NCI-H1092 (cell line): ENCODE measurements at regions not wholly inside any gene's neighbourhood (a gene's known extent, or its start where the extent isn't known, plus 50 kb on each side); places are given as distances from the start of the nearest gene placed in this dataset.
A peak's percentile ranks its signal among the peaks of the same experiment; 100 is the strongest.

Experiments used
- DNase-seq: peaks from one replicate; lab custom pipeline; 2025; lab: John Stamatoyannopoulos, UW

- no peak for DNase-seq
Measured at GRCh38 chr9:11323457-11323856, 710.7 kb upstream of the PTPRD start.

GRCh38 chr9:11326231-11326630 lies 713.4 kb upstream of the PTPRD start:
- DNase-seq: no peak

- DNase-seq: no peak
Measured at GRCh38 chr9:11328326-11328725, 715.5 kb upstream of the PTPRD start.

- DNase-seq: no peak
Measured at GRCh38 chr9:11335011-11335410, 722.2 kb upstream of the PTPRD start.

GRCh38 chr9:11338130-11338529 lies 725.3 kb upstream of the PTPRD start:
- DNase-seq: no peak

GRCh38 chr9:11340654-11341053 lies 727.9 kb upstream of the PTPRD start:
- DNase-seq: no peak

- no peak for DNase-seq
Measured at GRCh38 chr9:11347437-11347836, 734.6 kb upstream of the PTPRD start.

GRCh38 chr9:11348366-11348765 lies 735.6 kb upstream of the PTPRD start:
- no peak for DNase-seq

GRCh38 chr9:11349187-11349586 lies 736.4 kb upstream of the PTPRD start:
- DNase-seq: no peak

- no peak for DNase-seq
Measured at GRCh38 chr9:11352612-11353011, 739.8 kb upstream of the PTPRD start.

- DNase-seq: no peak
Measured at GRCh38 chr9:11356067-11356466, 743.3 kb upstream of the PTPRD start.

GRCh38 chr9:11366585-11367129 lies 753.9 kb upstream of the PTPRD start:
- no peak for DNase-seq

- DNase-seq: no peak
Measured at GRCh38 chr9:11374926-11375325, 762.1 kb upstream of the PTPRD start.

GRCh38 chr9:11402621-11403020 lies 789.8 kb upstream of the PTPRD start:
- DNase-seq: no peak

GRCh38 chr9:11414241-11414640 lies 801.4 kb upstream of the PTPRD start:
- no peak for DNase-seq

GRCh38 chr9:11417782-11418181 lies 805.0 kb upstream of the PTPRD start:
- peak; percentile 12 for DNase-seq

- no peak for DNase-seq
Measured at GRCh38 chr9:11431490-11431889, 818.7 kb upstream of the PTPRD start.

- DNase-seq: no peak
Measured at GRCh38 chr9:11432361-11432760, 819.6 kb upstream of the PTPRD start.

- no peak for DNase-seq
Measured at GRCh38 chr9:11443631-11444030, 830.8 kb upstream of the PTPRD start.

- no peak for DNase-seq
Measured at GRCh38 chr9:11457825-11458790, 845.3 kb upstream of the PTPRD start.

- DNase-seq: no peak
Measured at GRCh38 chr9:11469745-11470144, 856.9 kb upstream of the PTPRD start.

- no peak for DNase-seq
Measured at GRCh38 chr9:11471321-11471720, 858.5 kb upstream of the PTPRD start.

- no peak for DNase-seq
Measured at GRCh38 chr9:11500780-11501179, 888.0 kb upstream of the PTPRD start.

- DNase-seq: no peak
Measured at GRCh38 chr9:11506980-11507379, 894.2 kb upstream of the PTPRD start.
